SK-N-SH (cell line): ENCODE measurements at regions not wholly inside any gene's neighbourhood (a gene's known extent, or its start where the extent isn't known, plus 50 kb on each side); places are given as distances from the start of the nearest gene placed in this dataset.

Source experiments
- CTCF ChIA-PET: fragments of 300-600, 350-600 bp; formaldehyde crosslinking; extraction: SDS; loops from one replicate; lab custom pipeline; 2021; lab: Yijun Ruan, JAX
- POLR2A ChIA-PET: fragments of 350-600 bp; sonication (Branson Sonifier 250); formaldehyde crosslinking; extraction: SDS; loops from one replicate; lab custom pipeline; 2020; ENCODE audit warnings: antibody characterized with exemption, inconsistent platforms; lab: Yijun Ruan, JAX
- DNase-seq: peaks from one replicate; pipeline ENCODE4 v3.0.0; 2012
- H2AFZ ChIP-seq: fragments of 200-600 bp; sonication (generic); 2 replicates; pipeline ENCODE4 v1.8.1; 2016; ENCODE audit warnings: antibody characterized with exemption, mild to moderate bottlenecking, low read depth
- H3F3A ChIP-seq: fragments of 200-600 bp; sonication (generic); replicated peaks from 2 replicates; pipeline ENCODE3; 2016; ENCODE audit warnings: antibody characterized with exemption, mild to moderate bottlenecking; ENCODE audit not compliant: insufficient read depth
- H3K27ac ChIP-seq, 2 experiments: fragments of 200-500 bp in 1 of 2; fragments of 200-600 bp in 1 of 2; sonication (Bioruptor generic) in 1 of 2; sonication (generic), shearing (Covaris generic) in 1 of 2; 2 replicates each; pipeline versions ENCODE4 v1.5.1 to v1.6.1; 2014 to 2016; ENCODE audit warnings: low read depth in 2 of 2, inconsistent platforms in 1 of 2, low read length in 1 of 2, mild to moderate bottlenecking in 1 of 2, mixed read lengths in 1 of 2
- H3K27me3 ChIP-seq: fragments of 200-600 bp; sonication (generic), shearing (Covaris generic); 2 replicates; pipeline ENCODE4 v1.6.1; 2016; ENCODE audit warnings: mixed run types; ENCODE audit not compliant: insufficient read depth
- H3K36me3 ChIP-seq, 2 experiments: fragments of 200-500 bp in 1 of 2; fragments of 200-600 bp in 1 of 2; sonication (Bioruptor generic) in 1 of 2; sonication (generic) in 1 of 2; replicated peaks in 1 of 2; 2 replicates each; pipeline versions ENCODE3 to v1.5.1; 2014 to 2016; ENCODE audit warnings: low read length in 1 of 2, mild to moderate bottlenecking in 1 of 2; ENCODE audit not compliant: insufficient read depth in 2 of 2, control insufficient read depth in 1 of 2
- H3K4me1 ChIP-seq, 2 experiments: fragments of 200-500 bp in 1 of 2; fragments of 200-600 bp in 1 of 2; sonication (Bioruptor generic) in 1 of 2; sonication (generic), shearing (Covaris generic) in 1 of 2; 2 replicates each; pipeline versions ENCODE4 v1.5.1 to v1.6.1; 2014 to 2016; ENCODE audit warnings: low read depth in 1 of 2, low read length in 1 of 2, mixed run types in 1 of 2; ENCODE audit not compliant: insufficient read depth in 2 of 2, control insufficient read depth in 1 of 2
- H3K4me2 ChIP-seq: fragments of 200-600 bp; sonication (generic), shearing (Covaris generic); 2 replicates; pipeline ENCODE4 v1.6.1; 2017; ENCODE audit warnings: mixed run types
- H3K4me3 ChIP-seq, 2 experiments: fragments of 200-500 bp in 1 of 2; fragments of 200-600 bp in 1 of 2; sonication (Bioruptor generic) in 1 of 2; sonication (generic), shearing (Covaris generic) in 1 of 2; 2 replicates each; pipeline versions ENCODE4 v1.5.1 to v1.8.1; 2014 to 2016; ENCODE audit warnings: low read depth in 2 of 2, inconsistent platforms in 1 of 2, low read length in 1 of 2, mild to moderate bottlenecking in 1 of 2, mixed read lengths in 1 of 2, moderate library complexity in 1 of 2
- H3K79me2 ChIP-seq: fragments of 200-600 bp; sonication (generic); 2 replicates; pipeline ENCODE4 v1.8.1; 2017; ENCODE audit warnings: mild to moderate bottlenecking; ENCODE audit not compliant: insufficient read depth
- H3K9ac ChIP-seq: fragments of 200-600 bp; sonication (generic); 2 replicates; pipeline ENCODE4 v1.6.1; 2017; ENCODE audit warnings: mixed run types
- H3K9me2 ChIP-seq: fragments of 200-600 bp; sonication (generic); 2 replicates; pipeline ENCODE4 v1.6.1; 2017; ENCODE audit warnings: mixed run types
- H3K9me3 ChIP-seq: fragments of 200-600 bp; sonication (generic); 2 replicates; pipeline ENCODE4 v1.6.1; 2017; ENCODE audit warnings: mixed run types, mild to moderate bottlenecking, moderate library complexity
- H4K20me1 ChIP-seq: fragments of 200-600 bp; sonication (generic); 2 replicates; pipeline ENCODE4 v1.6.1; 2017; ENCODE audit warnings: mild to moderate bottlenecking, mixed run types; ENCODE audit not compliant: insufficient read depth
- ELF1 ChIP-seq: IDR thresholded peaks from 2 replicates; pipeline ENCODE4 v1.4.0; 2012
- EP300 ChIP-seq, 2 experiments: IDR thresholded peaks; 2 replicates each; pipeline versions ENCODE4 v1.4.0 to v1.6.1; 2012; ENCODE audit warnings: borderline replicate concordance in 1 of 2, low read depth in 1 of 2, low read length in 1 of 2
- EZH2phosphoT487 ChIP-seq: fragments of 200-600 bp; sonication (generic); IDR thresholded peaks from 2 replicates; pipeline ENCODE4 v1.6.1; 2017; ENCODE audit warnings: low read depth, mixed run types, mild to moderate bottlenecking, antibody characterized with exemption, moderate library complexity, borderline replicate concordance
- GABPA ChIP-seq: IDR thresholded peaks from 2 replicates; pipeline ENCODE4 v1.4.0; 2012; ENCODE audit warnings: low read depth, mild to moderate bottlenecking
- NFIC ChIP-seq: IDR thresholded peaks from 2 replicates; pipeline ENCODE4 v1.4.0; 2012; ENCODE audit warnings: borderline replicate concordance
- NRF1 ChIP-seq: IDR thresholded peaks from 2 replicates; pipeline ENCODE4 v1.6.1; 2012; ENCODE audit warnings: low read depth, mild to moderate bottlenecking, low read length
- POLR2AphosphoS5 ChIP-seq: IDR thresholded peaks from 2 replicates; pipeline ENCODE4 v1.6.1; 2012; ENCODE audit warnings: low read depth, low read length
- RAD21 ChIP-seq: IDR thresholded peaks from 2 replicates; pipeline ENCODE4 v1.6.1; 2012; ENCODE audit warnings: mild to moderate bottlenecking, low read length
- RCOR1 ChIP-seq: fragments of 150-350 bp; IDR thresholded peaks from 2 replicates; pipeline ENCODE4 v1.6.1; 2017; ENCODE audit warnings: antibody characterized with exemption, low read length
- RFX5 ChIP-seq: IDR thresholded peaks from 2 replicates; pipeline ENCODE4 v1.6.1; 2012; ENCODE audit warnings: mild to moderate bottlenecking, improper control_type of control experiment, low read length
- SIN3A ChIP-seq: IDR thresholded peaks from 2 replicates; pipeline ENCODE4 v1.6.1; 2012; ENCODE audit warnings: low read depth, mild to moderate bottlenecking, low read length, moderate library complexity, borderline replicate concordance
- SMC3 ChIP-seq: IDR thresholded peaks from 2 replicates; pipeline ENCODE4 v1.6.1; 2012; ENCODE audit warnings: low read depth, low read length, improper control_type of control experiment
- TCF12 ChIP-seq: IDR thresholded peaks from 2 replicates; pipeline ENCODE4 v1.4.0; 2012
- WGBS: methylation state at CpG from one replicate; pipeline ENCODE4 v1.1.6; 2017; ENCODE audit warnings: low lambda C conversion rate; 5-methylcytosine and 5-hydroxymethylcytosine counted together
- TF ChIP-seq, protein P1 (sequence below): fragments of 150-350 bp; IDR thresholded peaks from 2 replicates; pipeline ENCODE4 v1.6.1; 2017; ENCODE audit warnings: antibody characterized with exemption, low read length, low read depth, borderline replicate concordance
- TF ChIP-seq, protein P2 (sequence below): fragments of 200-600 bp; sonication (generic); IDR thresholded peaks from 2 replicates; pipeline ENCODE4 v1.6.1; 2017; ENCODE audit warnings: antibody characterized with exemption, mild to moderate bottlenecking, moderate library complexity
- TF ChIP-seq, protein P3 (sequence below): IDR thresholded peaks from 2 replicates; pipeline ENCODE4 v1.4.0; 2012; ENCODE audit warnings: low read depth, borderline replicate concordance
- TF ChIP-seq, protein P4 (sequence below): fragments of 150-350 bp; IDR thresholded peaks from 2 replicates; pipeline ENCODE4 v1.6.1; 2016; ENCODE audit warnings: mild to moderate bottlenecking, low read depth, low read length
- TF ChIP-seq, protein P5 (sequence below): IDR thresholded peaks from 2 replicates; pipeline ENCODE4 v1.4.0; 2012; ENCODE audit warnings: low read depth
- TF ChIP-seq, protein P6 (sequence below): IDR thresholded peaks from 2 replicates; pipeline ENCODE4 v1.4.0; 2012; ENCODE audit warnings: low read depth, borderline replicate concordance
- TF ChIP-seq, protein P7 (sequence below): IDR thresholded peaks from 2 replicates; pipeline ENCODE4 v1.6.1; 2012; ENCODE audit warnings: mild to moderate bottlenecking, low read depth, low read length, moderate library complexity

DNA sequence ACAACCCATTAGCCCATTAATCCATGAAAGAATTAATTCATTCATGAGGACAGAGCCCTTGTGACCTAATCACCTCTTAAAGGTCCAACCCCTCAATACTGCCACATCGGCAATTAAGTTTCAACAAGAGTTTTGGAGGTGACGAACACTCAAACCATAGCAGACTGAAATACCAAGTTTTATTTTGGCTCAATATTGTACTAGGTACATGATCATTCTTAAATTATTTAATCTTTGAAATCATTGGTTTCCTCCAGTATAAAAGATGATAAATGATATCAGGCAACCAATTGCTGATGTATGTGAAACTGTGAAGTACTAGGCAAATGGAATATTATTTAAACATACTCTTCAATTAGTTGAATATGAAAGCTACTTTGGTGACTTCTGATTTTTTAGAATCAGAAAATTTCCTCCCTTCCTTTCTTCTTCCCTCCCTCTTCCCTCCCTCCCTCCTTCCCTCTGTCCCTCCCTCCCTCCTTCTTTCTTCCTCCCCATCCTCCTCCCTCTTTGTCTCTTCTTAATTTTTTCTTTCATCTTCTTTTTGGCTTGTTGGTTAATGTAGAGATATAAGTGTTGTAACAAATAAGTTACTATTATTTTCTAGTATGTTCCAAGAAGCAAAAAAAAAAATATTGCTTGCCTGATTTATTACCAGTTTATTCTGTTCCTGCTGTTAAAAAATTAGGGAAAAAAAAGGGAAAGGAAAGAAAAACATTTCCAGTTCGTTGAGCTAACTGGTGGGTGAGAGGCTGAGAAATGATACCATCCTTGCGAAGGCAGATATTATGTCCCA, 233.9 kb upstream of the ZNF217 start:
- CTCF ChIA-PET, result interaction anchor here (1.0 kb wide), 1 partner anchor 29 kb away, joined by 4 read pairs; no protein-coding TSS in a partner anchor
- Histone ChIP-seq H3K27me3 (no peaks in the 10 kb centered on the region), H2AFZ (no peak overlapping the region), H3K36me3 (no peaks in the 10 kb centered on the region), H3K79me2 (no peaks in the 10 kb centered on the region), H3F3A (peaks cover 44% of the 10 kb centered on the region)
- POLR2A ChIA-PET, result no interaction called here
- DNase-seq, result no peak
- TF ChIP-seq RFX5 (no peak), RCOR1 (no peak), SIN3A (no peak), EP300 (IDR thresholded peaks at IDR 0.05; ENCODE audit: borderline replicate concordance in 1 of 2, low read depth in 1 of 2, low read length in 1 of 2) (no peak), TCF12 (no peak), EZH2phosphoT487 (no peak), POLR2AphosphoS5 (no peak), GABPA (no peak), NRF1 (no peak), NFIC (no peak), SMC3 (no peak), RAD21 (no peak), ELF1 (no peak)
- TF ChIP-seq, protein P1, sequence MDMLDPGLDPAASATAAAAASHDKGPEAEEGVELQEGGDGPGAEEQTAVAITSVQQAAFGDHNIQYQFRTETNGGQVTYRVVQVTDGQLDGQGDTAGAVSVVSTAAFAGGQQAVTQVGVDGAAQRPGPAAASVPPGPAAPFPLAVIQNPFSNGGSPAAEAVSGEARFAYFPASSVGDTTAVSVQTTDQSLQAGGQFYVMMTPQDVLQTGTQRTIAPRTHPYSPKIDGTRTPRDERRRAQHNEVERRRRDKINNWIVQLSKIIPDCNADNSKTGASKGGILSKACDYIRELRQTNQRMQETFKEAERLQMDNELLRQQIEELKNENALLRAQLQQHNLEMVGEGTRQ, result no peak
- TF ChIP-seq, protein P2, sequence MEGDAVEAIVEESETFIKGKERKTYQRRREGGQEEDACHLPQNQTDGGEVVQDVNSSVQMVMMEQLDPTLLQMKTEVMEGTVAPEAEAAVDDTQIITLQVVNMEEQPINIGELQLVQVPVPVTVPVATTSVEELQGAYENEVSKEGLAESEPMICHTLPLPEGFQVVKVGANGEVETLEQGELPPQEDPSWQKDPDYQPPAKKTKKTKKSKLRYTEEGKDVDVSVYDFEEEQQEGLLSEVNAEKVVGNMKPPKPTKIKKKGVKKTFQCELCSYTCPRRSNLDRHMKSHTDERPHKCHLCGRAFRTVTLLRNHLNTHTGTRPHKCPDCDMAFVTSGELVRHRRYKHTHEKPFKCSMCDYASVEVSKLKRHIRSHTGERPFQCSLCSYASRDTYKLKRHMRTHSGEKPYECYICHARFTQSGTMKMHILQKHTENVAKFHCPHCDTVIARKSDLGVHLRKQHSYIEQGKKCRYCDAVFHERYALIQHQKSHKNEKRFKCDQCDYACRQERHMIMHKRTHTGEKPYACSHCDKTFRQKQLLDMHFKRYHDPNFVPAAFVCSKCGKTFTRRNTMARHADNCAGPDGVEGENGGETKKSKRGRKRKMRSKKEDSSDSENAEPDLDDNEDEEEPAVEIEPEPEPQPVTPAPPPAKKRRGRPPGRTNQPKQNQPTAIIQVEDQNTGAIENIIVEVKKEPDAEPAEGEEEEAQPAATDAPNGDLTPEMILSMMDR, result no peak
- TF ChIP-seq, protein P3, sequence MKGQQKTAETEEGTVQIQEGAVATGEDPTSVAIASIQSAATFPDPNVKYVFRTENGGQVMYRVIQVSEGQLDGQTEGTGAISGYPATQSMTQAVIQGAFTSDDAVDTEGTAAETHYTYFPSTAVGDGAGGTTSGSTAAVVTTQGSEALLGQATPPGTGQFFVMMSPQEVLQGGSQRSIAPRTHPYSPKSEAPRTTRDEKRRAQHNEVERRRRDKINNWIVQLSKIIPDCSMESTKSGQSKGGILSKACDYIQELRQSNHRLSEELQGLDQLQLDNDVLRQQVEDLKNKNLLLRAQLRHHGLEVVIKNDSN, result no peak
- TF ChIP-seq, protein P4, sequence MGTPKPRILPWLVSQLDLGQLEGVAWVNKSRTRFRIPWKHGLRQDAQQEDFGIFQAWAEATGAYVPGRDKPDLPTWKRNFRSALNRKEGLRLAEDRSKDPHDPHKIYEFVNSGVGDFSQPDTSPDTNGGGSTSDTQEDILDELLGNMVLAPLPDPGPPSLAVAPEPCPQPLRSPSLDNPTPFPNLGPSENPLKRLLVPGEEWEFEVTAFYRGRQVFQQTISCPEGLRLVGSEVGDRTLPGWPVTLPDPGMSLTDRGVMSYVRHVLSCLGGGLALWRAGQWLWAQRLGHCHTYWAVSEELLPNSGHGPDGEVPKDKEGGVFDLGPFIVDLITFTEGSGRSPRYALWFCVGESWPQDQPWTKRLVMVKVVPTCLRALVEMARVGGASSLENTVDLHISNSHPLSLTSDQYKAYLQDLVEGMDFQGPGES, result no peak
- TF ChIP-seq, protein P5, sequence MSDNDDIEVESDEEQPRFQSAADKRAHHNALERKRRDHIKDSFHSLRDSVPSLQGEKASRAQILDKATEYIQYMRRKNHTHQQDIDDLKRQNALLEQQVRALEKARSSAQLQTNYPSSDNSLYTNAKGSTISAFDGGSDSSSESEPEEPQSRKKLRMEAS, result no peak
- TF ChIP-seq, protein P6, sequence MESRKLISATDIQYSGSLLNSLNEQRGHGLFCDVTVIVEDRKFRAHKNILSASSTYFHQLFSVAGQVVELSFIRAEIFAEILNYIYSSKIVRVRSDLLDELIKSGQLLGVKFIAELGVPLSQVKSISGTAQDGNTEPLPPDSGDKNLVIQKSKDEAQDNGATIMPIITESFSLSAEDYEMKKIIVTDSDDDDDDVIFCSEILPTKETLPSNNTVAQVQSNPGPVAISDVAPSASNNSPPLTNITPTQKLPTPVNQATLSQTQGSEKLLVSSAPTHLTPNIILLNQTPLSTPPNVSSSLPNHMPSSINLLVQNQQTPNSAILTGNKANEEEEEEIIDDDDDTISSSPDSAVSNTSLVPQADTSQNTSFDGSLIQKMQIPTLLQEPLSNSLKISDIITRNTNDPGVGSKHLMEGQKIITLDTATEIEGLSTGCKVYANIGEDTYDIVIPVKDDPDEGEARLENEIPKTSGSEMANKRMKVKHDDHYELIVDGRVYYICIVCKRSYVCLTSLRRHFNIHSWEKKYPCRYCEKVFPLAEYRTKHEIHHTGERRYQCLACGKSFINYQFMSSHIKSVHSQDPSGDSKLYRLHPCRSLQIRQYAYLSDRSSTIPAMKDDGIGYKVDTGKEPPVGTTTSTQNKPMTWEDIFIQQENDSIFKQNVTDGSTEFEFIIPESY, result no peak
- TF ChIP-seq, protein P7, sequence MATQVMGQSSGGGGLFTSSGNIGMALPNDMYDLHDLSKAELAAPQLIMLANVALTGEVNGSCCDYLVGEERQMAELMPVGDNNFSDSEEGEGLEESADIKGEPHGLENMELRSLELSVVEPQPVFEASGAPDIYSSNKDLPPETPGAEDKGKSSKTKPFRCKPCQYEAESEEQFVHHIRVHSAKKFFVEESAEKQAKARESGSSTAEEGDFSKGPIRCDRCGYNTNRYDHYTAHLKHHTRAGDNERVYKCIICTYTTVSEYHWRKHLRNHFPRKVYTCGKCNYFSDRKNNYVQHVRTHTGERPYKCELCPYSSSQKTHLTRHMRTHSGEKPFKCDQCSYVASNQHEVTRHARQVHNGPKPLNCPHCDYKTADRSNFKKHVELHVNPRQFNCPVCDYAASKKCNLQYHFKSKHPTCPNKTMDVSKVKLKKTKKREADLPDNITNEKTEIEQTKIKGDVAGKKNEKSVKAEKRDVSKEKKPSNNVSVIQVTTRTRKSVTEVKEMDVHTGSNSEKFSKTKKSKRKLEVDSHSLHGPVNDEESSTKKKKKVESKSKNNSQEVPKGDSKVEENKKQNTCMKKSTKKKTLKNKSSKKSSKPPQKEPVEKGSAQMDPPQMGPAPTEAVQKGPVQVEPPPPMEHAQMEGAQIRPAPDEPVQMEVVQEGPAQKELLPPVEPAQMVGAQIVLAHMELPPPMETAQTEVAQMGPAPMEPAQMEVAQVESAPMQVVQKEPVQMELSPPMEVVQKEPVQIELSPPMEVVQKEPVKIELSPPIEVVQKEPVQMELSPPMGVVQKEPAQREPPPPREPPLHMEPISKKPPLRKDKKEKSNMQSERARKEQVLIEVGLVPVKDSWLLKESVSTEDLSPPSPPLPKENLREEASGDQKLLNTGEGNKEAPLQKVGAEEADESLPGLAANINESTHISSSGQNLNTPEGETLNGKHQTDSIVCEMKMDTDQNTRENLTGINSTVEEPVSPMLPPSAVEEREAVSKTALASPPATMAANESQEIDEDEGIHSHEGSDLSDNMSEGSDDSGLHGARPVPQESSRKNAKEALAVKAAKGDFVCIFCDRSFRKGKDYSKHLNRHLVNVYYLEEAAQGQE, result no peak
- TF ChIP-seq, all 33 proteins: peak for 0
- Histone ChIP-seq H3K9me2 (no peaks in the 10 kb centered on the region), H3K27ac (peak overlapping the region; percentile 76 to 100; a peak in 3 of 4 replicates), H3K9ac (peak overlapping the region; percentile 100), H3K4me3 (no peak overlapping the region), H3K4me1 (peaks cover 2 to 23% of the 10 kb centered on the region in 2 experiments; a peak in 3 of 4 replicates), H3K9me3 (no peaks in the 10 kb centered on the region), H3K4me2 (peak overlapping the region; percentile 85), H4K20me1 (no peaks in the 10 kb centered on the region)
- WGBS, result 53% methylated on average over 4 of the region's 4 CpGs
